ENCODE measurements at regions not wholly inside any gene's neighbourhood (a gene's known extent, or its start where the extent isn't known, plus 50 kb on each side); places are given as distances from the start of the nearest gene placed in this dataset.

DNA sequence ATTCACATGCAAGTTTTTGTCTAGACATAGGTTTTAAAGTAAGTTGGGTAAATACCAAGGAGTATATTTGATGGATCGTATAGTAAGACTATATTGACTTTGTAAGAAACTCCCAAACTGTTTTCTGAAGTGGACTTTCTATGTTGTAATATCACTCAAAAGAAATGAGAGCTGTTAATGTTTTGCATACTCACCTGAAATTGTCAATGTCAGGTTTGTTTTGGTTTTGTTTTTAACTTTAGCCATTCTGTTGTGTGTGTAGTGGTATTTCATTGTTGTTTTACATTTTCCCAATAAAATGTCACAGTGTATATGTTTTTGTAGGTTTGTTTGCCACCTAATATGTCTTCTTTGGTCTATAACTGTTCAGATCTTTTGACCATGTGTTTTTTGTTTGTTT, 375.7 kb upstream of the CDH9 start:
- TF ChIP-seq, protein P1, sequence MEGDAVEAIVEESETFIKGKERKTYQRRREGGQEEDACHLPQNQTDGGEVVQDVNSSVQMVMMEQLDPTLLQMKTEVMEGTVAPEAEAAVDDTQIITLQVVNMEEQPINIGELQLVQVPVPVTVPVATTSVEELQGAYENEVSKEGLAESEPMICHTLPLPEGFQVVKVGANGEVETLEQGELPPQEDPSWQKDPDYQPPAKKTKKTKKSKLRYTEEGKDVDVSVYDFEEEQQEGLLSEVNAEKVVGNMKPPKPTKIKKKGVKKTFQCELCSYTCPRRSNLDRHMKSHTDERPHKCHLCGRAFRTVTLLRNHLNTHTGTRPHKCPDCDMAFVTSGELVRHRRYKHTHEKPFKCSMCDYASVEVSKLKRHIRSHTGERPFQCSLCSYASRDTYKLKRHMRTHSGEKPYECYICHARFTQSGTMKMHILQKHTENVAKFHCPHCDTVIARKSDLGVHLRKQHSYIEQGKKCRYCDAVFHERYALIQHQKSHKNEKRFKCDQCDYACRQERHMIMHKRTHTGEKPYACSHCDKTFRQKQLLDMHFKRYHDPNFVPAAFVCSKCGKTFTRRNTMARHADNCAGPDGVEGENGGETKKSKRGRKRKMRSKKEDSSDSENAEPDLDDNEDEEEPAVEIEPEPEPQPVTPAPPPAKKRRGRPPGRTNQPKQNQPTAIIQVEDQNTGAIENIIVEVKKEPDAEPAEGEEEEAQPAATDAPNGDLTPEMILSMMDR (IDR thresholded peaks at IDR 0.05), result no peak
- TF ChIP-seq POLR2A (IDR thresholded peaks at IDR 0.05), result no peak

All from prostate gland (tissue), 2 donors.